ENCODE measurements at regions not wholly inside any gene's neighbourhood (a gene's known extent, or its start where the extent isn't known, plus 50 kb on each side); places are given as distances from the start of the nearest gene placed in this dataset.

DNA sequence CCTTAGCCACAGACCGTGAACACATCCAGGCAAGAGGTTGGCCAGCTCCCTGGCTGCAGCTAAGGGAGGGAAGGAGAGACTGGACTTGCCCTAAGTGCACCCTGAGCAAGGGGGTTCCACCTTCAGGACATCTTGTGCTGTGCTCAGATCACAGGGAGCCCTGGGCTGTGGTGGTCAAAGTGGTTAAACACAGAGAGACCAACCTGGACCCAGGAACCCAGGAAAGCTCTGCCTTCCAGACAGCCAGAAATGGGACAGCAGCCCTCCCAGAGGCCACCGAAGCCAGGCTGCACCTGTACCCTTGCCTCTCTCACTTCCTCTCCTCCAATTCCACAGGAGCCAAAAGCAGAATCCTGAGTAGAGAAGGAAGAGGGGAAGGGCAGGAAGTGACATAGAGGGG is 105.2 kb upstream of the TMEM45B start:
- TF ChIP-seq, protein P1, sequence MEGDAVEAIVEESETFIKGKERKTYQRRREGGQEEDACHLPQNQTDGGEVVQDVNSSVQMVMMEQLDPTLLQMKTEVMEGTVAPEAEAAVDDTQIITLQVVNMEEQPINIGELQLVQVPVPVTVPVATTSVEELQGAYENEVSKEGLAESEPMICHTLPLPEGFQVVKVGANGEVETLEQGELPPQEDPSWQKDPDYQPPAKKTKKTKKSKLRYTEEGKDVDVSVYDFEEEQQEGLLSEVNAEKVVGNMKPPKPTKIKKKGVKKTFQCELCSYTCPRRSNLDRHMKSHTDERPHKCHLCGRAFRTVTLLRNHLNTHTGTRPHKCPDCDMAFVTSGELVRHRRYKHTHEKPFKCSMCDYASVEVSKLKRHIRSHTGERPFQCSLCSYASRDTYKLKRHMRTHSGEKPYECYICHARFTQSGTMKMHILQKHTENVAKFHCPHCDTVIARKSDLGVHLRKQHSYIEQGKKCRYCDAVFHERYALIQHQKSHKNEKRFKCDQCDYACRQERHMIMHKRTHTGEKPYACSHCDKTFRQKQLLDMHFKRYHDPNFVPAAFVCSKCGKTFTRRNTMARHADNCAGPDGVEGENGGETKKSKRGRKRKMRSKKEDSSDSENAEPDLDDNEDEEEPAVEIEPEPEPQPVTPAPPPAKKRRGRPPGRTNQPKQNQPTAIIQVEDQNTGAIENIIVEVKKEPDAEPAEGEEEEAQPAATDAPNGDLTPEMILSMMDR (IDR thresholded peaks at IDR 0.05), result no peak
- no peak for TF ChIP-seq POLR2AphosphoS5 (IDR thresholded peaks at IDR 0.05)
- TF ChIP-seq POLR2A (IDR thresholded peaks at IDR 0.05), result no peak

All from sigmoid colon (tissue), 4 donors.